Thoracic aorta (tissue), 2 donors: ENCODE measurements at regions not wholly inside any gene's neighbourhood (a gene's known extent, or its start where the extent isn't known, plus 50 kb on each side); places are given as distances from the start of the nearest gene placed in this dataset.

Source experiments
- ATAC-seq: fragments of 150-250 bp; one replicate; pipeline ENCODE4 v1.8.0; 2017; ENCODE audit warnings: low read depth; ENCODE audit not compliant: insufficient number of reproducible peaks, low FRiP score
- DNase-seq: peaks from one replicate; pipeline ENCODE4 v3.0.0-alpha.2; 2020; ENCODE audit warnings: low spot score
- H3K27ac ChIP-seq, 2 donors: fragments of 200-600 bp; sonication (generic); 1 replicate in 1 of 2; 2 replicates in 1 of 2; pipeline ENCODE4 v1.5.1; 2016; ENCODE audit warnings: mild to moderate bottlenecking in 2 of 2, moderate library complexity in 2 of 2
- H3K27me3 ChIP-seq: fragments of 200-600 bp; sonication (generic); replicated peaks from 2 replicates; pipeline ENCODE4 v1.6.0; 2016; ENCODE audit warnings: mild to moderate bottlenecking; ENCODE audit not compliant: insufficient read depth
- H3K36me3 ChIP-seq: fragments of 200-600 bp; sonication (generic); one replicate; pipeline ENCODE4 v1.5.1; 2016
- H3K4me1 ChIP-seq, 2 donors: fragments of 200-600 bp; sonication (generic); 1 replicate in 1 of 2; 2 replicates in 1 of 2; pipeline versions ENCODE4 v1.5.1 to v1.6.0; 2016; ENCODE audit warnings: low read depth in 2 of 2, mild to moderate bottlenecking in 1 of 2; ENCODE audit not compliant: control insufficient read depth in 1 of 2
- H3K4me3 ChIP-seq: fragments of 200-600 bp; sonication (generic); 2 replicates; pipeline ENCODE4 v1.5.1; 2016; ENCODE audit warnings: mild to moderate bottlenecking
- H3K9me3 ChIP-seq: fragments of 200-600 bp; sonication (generic); 2 replicates; pipeline ENCODE4 v1.5.1; 2016
- TF ChIP-seq, protein P1 (sequence below): fragments of 200-600 bp; sonication (generic); IDR thresholded peaks from one replicate; pipeline ENCODE4 v1.5.1; 2019; ENCODE audit warnings: antibody characterized with exemption

DNA sequence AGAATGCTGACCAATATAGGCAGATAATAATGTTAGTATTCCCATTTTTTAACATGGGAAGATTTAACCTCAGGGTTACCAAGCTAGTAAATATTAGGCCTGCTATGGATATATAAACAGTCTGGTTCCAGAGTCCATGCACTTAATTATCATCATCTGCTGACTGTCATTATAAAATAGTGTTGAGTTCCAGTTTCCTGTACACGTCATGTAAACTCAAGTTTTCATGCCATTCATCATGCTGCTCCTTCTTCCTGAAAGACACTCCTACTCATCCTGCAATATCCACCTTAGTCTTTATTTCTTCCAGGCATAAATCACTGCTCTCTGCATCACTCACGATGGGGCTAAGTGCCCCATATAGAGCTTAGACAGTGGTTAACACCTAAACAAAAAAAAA, 420.8 kb upstream of the SPHKAP start:
- DNase-seq (no peak), ATAC-seq (no peak)
- no peaks in the 10 kb centered on the region for H3K9me3 ChIP-seq
- H3K4me3 ChIP-seq: no peak overlapping the region
- TF ChIP-seq, protein P1, sequence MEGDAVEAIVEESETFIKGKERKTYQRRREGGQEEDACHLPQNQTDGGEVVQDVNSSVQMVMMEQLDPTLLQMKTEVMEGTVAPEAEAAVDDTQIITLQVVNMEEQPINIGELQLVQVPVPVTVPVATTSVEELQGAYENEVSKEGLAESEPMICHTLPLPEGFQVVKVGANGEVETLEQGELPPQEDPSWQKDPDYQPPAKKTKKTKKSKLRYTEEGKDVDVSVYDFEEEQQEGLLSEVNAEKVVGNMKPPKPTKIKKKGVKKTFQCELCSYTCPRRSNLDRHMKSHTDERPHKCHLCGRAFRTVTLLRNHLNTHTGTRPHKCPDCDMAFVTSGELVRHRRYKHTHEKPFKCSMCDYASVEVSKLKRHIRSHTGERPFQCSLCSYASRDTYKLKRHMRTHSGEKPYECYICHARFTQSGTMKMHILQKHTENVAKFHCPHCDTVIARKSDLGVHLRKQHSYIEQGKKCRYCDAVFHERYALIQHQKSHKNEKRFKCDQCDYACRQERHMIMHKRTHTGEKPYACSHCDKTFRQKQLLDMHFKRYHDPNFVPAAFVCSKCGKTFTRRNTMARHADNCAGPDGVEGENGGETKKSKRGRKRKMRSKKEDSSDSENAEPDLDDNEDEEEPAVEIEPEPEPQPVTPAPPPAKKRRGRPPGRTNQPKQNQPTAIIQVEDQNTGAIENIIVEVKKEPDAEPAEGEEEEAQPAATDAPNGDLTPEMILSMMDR: no peak
- no peaks in the 10 kb centered on the region for H3K27me3 ChIP-seq
- H3K36me3 ChIP-seq: no peaks in the 10 kb centered on the region
- H3K4me1 ChIP-seq: no peaks in the 10 kb centered on the region
- no peak overlapping the region for H3K27ac ChIP-seq

DNA sequence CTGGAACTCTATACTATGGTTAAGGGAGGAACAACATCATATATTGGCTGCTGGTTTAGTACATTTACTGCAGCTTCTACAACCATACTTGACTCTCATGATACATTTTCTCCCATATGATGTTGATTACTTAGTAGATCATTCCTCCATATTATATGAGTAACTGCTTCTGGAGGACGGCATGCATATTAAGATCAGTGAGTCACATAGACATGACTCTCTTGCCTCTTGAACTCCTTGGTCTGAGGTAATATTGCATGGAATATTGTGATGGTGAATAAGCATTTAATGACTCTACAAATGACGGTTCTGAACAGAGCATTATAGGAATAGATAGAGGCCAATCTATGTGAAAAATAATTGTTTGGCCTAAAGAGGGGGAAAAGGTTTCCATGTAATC, 418.8 kb upstream of the SPHKAP start:
- no peak for ATAC-seq
- Histone ChIP-seq H3K9me3 (no peaks in the 10 kb centered on the region), H3K27ac (no peak overlapping the region), H3K27me3 (no peaks in the 10 kb centered on the region), H3K36me3 (no peaks in the 10 kb centered on the region), H3K4me1 (no peaks in the 10 kb centered on the region), H3K4me3 (no peak overlapping the region)
- TF ChIP-seq, protein P1: no peak
- no peak for DNase-seq

DNA sequence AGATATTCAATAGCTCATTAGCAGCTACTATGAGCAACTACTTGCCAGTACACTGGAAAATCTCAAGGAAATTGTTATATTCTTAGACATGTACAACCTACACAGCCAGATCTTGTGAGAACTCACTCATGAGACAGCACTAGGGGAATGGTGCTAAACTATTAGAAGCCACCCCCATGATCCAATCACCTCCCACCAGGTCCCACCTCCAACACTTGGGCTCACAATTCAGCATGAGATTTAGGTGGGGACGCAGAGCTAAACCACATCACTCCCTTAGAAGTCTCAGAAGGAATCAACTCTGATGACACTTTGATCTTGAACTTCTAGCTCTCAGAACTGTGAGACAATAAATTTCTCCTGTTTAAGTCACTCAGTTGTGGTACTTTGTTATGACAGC, 418.3 kb upstream of the SPHKAP start:
- TF ChIP-seq, protein P1: no peak
- no peak overlapping the region for H3K27ac ChIP-seq
- no peaks in the 10 kb centered on the region for H3K4me1 ChIP-seq
- H3K9me3 ChIP-seq: no peaks in the 10 kb centered on the region
- no peaks in the 10 kb centered on the region for H3K27me3 ChIP-seq
- no peak for DNase-seq
- H3K36me3 ChIP-seq: no peaks in the 10 kb centered on the region
- no peak for ATAC-seq
- no peak overlapping the region for H3K4me3 ChIP-seq

DNA sequence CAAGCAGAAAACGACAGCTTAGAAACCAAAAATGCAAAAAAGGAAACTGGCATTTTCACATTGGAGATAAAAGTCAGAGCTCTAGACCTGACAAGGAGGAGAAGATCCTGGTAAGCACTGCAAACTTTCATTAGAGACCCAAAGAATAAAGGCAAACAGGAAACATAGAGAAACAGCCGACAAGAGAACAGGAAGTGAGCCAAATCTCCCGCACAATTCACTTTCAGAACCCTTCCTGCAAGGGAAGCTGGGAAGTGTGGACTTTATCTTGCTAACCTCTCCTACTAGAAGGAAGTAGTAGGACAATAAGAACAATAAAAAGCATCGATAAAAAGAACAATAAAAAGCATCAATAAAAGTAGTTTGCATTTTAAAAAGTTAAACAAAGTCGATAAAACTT, 417.8 kb upstream of the SPHKAP start:
- H3K27ac ChIP-seq: no peak overlapping the region
- H3K4me3 ChIP-seq: no peak overlapping the region
- TF ChIP-seq, protein P1: no peak
- no peaks in the 10 kb centered on the region for H3K27me3 ChIP-seq
- no peak for DNase-seq
- H3K36me3 ChIP-seq: no peaks in the 10 kb centered on the region
- no peaks in the 10 kb centered on the region for H3K9me3 ChIP-seq
- ATAC-seq: no peak
- H3K4me1 ChIP-seq: no peaks in the 10 kb centered on the region

DNA sequence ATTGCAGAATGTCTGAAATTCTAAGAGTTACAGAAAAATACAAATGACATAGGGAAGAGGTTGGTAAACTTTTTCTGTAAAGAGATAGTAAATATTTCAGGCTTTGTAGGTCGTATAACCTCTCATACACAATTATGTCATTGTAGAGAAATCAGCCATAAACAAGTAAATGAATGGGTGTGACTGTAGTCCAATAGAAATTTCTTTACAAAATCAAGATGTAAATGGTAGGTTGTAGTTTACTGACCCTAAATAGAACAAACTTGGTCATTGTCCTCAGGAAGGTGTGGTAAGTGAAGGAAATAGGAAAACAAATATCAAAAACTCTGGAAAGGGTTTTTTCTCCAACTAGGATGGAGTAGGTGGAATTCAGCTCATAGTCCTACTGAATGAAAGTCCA, 415.5 kb upstream of the SPHKAP start:
- no peaks in the 10 kb centered on the region for H3K9me3 ChIP-seq
- no peaks in the 10 kb centered on the region for H3K4me1 ChIP-seq
- TF ChIP-seq, protein P1: no peak
- no peak overlapping the region for H3K27ac ChIP-seq
- H3K4me3 ChIP-seq: no peak overlapping the region
- DNase-seq (no peak), ATAC-seq (no peak)
- no peaks in the 10 kb centered on the region for H3K36me3 ChIP-seq
- H3K27me3 ChIP-seq: no peaks in the 10 kb centered on the region
